ENCODE measurements at regions not wholly inside any gene's neighbourhood (a gene's known extent, or its start where the extent isn't known, plus 50 kb on each side); places are given as distances from the start of the nearest gene placed in this dataset.
A peak's percentile ranks its signal among the peaks of the same experiment; 100 is the strongest.

- TF ChIP-seq UBTF (IDR thresholded peaks at IDR 0.05; ENCODE audit: borderline replicate concordance in 1 of 2, low read depth in 2 of 2, low read length in 2 of 2) (0 out of 4 replicates have a peak, but pooled peaks of 1 of the 2 experiments have one; percentile 53), RB1 (IDR thresholded peaks at IDR 0.05; ENCODE audit: low read depth) (peak; percentile 54; the same call in 1 of the 2 replicates), STAG1 (CRISPR knock-in tag; IDR thresholded peaks at IDR 0.05; ENCODE audit: borderline replicate concordance) (peak; percentile 48; the same call in 1 of the 2 replicates), JUND (IDR thresholded peaks at IDR 0.05; ENCODE audit: borderline replicate concordance, low read depth, low read length) (peak; percentile 33; the same call in 1 of the 2 replicates), JUND (tag; IDR thresholded peaks at IDR 0.05; ENCODE audit: borderline replicate concordance, low read depth, low read length) (no peak), RBFOX2 (IDR thresholded peaks at IDR 0.05; ENCODE audit: low read depth, low read length) (peak; percentile 58), HDAC1 (IDR thresholded peaks at IDR 0.05) (no peak), HINFP (tag; conservative IDR thresholded peaks at IDR 0.05; ENCODE audit: low read depth) (no peak), CREM (IDR thresholded peaks at IDR 0.05; ENCODE audit: low read depth) (peak; percentile 31; the same call in 1 of the 2 replicates), SMC3 (conservative IDR thresholded peaks at IDR 0.05; ENCODE audit: insufficient read depth, low read depth, low read length) (peak; percentile 61), NBN (IDR thresholded peaks at IDR 0.05; ENCODE audit: low read depth) (no peak), ZNF121 (CRISPR knock-in tag; conservative IDR thresholded peaks at IDR 0.05) (no peak), E2F6 (IDR thresholded peaks at IDR 0.05; ENCODE audit: borderline replicate concordance in 1 of 2, extremely low read depth in 1 of 2, insufficient read depth in 1 of 2, insufficient read length in 1 of 2, low read depth in 1 of 2, low read length in 1 of 2, poor library complexity in 1 of 2, severe bottlenecking in 1 of 2) (peak; percentile 51 to 86), POLR2B (IDR thresholded peaks at IDR 0.05; ENCODE audit: low read depth, partially characterized antibody) (no peak), RCOR1 (IDR thresholded peaks at IDR 0.05; ENCODE audit: borderline replicate concordance in 1 of 2, low read depth in 2 of 2, low read length in 2 of 2) (peak in 1 of 2 experiments; percentile 44; a peak in 1 of 4 replicates), SMAD4 (CRISPR knock-in tag; conservative IDR thresholded peaks at IDR 0.05) (peak; percentile 68; the same call in 1 of the 2 replicates), RAD21 (CRISPR knock-in tag; conservative IDR thresholded peaks at IDR 0.05 in 1 of 2, IDR thresholded peaks at IDR 0.05 in 1 of 2) (peak; percentile 53 to 66), SMAD1 (IDR thresholded peaks at IDR 0.05; ENCODE audit: low read depth, low read length, partially characterized antibody) (no peak), OTX1 (CRISPR knock-in tag; IDR thresholded peaks at IDR 0.05) (no peak), MEIS2 (IDR thresholded peaks at IDR 0.05; ENCODE audit: partially characterized antibody) (peak; percentile 27), GATAD2B (IDR thresholded peaks at IDR 0.05; ENCODE audit: borderline replicate concordance) (peak; percentile 57; the same call in 1 of the 2 replicates)
Observed at GRCh38 chr13:30114571-30115256, 192.6 kb downstream of the KATNAL1 start (continued).
